GM12872 (cell line): ENCODE measurements at regions not wholly inside any gene's neighbourhood (a gene's known extent, or its start where the extent isn't known, plus 50 kb on each side); places are given as distances from the start of the nearest gene placed in this dataset.

Source experiments
- CTCF ChIP-seq: IDR thresholded peaks from 3 replicates; pipeline ENCODE4 v1.5.1; 2011; ENCODE audit warnings: low read depth, mild to moderate bottlenecking, low read length, moderate library complexity; ENCODE audit not compliant: insufficient read depth

- no peak for TF ChIP-seq CTCF
Observed at GRCh38 chr17:55829995-55830612, 79.3 kb downstream of the PCTP start.

GRCh38 chr17:55830699-55831471 lies 80.0 kb downstream of the PCTP start:
- TF ChIP-seq CTCF: no peak

- TF ChIP-seq CTCF: no peak
Observed at GRCh38 chr17:55833306-55833705, 82.5 kb downstream of the PCTP start.

DNA sequence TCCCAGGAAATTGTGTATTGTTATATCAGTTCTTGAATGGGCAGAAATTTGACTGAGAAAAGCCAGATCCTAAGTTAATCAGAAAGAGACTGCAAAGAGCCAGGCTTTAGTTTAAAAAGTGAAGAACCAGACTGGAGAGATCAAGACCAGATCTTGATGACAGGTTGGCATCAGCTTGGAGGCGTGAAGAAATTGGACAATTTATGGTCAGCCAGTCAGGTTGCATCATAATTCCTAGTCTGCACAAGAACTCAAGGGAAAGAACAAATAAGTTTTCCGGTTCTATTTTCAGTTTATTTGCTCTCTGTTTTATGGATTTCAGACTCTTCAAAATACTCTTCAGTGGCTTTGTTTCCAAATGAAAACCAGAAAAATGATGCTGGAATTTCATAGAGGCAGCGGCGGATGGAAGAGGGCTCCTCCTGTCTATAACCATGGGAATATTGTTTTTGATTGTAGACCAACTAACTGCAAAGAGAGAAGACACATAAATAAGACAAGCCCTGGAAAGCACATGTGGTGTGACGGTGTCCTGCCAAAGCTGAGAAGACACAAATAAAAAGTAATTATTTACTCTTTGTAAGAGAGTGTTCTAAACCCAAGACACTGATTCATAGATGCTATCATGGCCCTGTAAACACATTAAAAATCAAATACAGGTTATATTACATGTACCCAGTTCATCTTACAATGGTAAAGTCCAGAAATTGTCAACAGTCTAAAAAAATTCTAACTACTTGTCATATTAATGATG lies 91.7 kb downstream of the PCTP start:
- no peak for TF ChIP-seq CTCF

GRCh38 chr17:55843785-55844184 lies 92.9 kb downstream of the PCTP start:
- TF ChIP-seq CTCF: no peak

- TF ChIP-seq CTCF: peak; percentile 46; the same call in 2 of the 3 replicates
Observed at GRCh38 chr17:55845385-55845784, 94.5 kb downstream of the PCTP start.

- no peak for TF ChIP-seq CTCF
Observed at GRCh38 chr17:55846745-55847144, 95.9 kb downstream of the PCTP start.
